Sigmoid colon (tissue), 4 donors: ENCODE measurements at regions not wholly inside any gene's neighbourhood (a gene's known extent, or its start where the extent isn't known, plus 50 kb on each side); places are given as distances from the start of the nearest gene placed in this dataset.

ENCODE experiments used
- CTCF ChIP-seq, 4 experiments: fragments of 450-650 bp in 3 of 4; fragments of 200-600 bp in 1 of 4; IDR thresholded peaks; one replicate each; pipeline ENCODE4 v1.5.1; 2016 to 2019; ENCODE audit warnings: antibody characterized with exemption in 4 of 4, mild to moderate bottlenecking in 3 of 4, moderate library complexity in 2 of 4
- POLR2A ChIP-seq, 2 donors: fragments of 450-650 bp; IDR thresholded peaks; one replicate each; pipeline ENCODE4 v1.6.1; 2016; ENCODE audit warnings: antibody characterized with exemption in 2 of 2, mild to moderate bottlenecking in 2 of 2, moderate library complexity in 2 of 2
- POLR2AphosphoS5 ChIP-seq, 4 donors: sonication (generic); formaldehyde crosslinking; IDR thresholded peaks; one replicate each; pipeline ENCODE4 v1.6.1; 2017; ENCODE audit warnings: antibody characterized with exemption in 4 of 4

GRCh38 chr4:32569861-32570260, 1849.7 kb downstream of the PCDH7 start:
- TF ChIP-seq CTCF (IDR thresholded peaks at IDR 0.05): no peak
- no peak for TF ChIP-seq POLR2AphosphoS5 (IDR thresholded peaks at IDR 0.05)
- TF ChIP-seq POLR2A (IDR thresholded peaks at IDR 0.05): no peak
